A673 (cell line): ENCODE measurements at regions not wholly inside any gene's neighbourhood (a gene's known extent, or its start where the extent isn't known, plus 50 kb on each side); places are given as distances from the start of the nearest gene placed in this dataset.

Source experiments
- BruUV-seq: library from RNA; stranded (reverse); fragments of 400-500 nt; replicated peaks from 2 replicates; lab custom pipeline; 2021; lab: Mats Ljungman, UMichigan
- CTCF ChIA-PET: fragments of 300-600 bp; sonication (Branson Sonifier 250); formaldehyde crosslinking; loops from one replicate; lab custom pipeline; 2022; ENCODE audit warnings: antibody characterized with exemption; lab: Charles Lee
- POLR2A ChIA-PET: fragments of 300-600 bp; sonication (Branson Sonifier 250); formaldehyde crosslinking; loops from one replicate; lab custom pipeline; 2022; ENCODE audit warnings: antibody characterized with exemption; ENCODE audit not compliant: low non-redundant PET; lab: Charles Lee
- DNase-seq: peaks from one replicate; pipeline ENCODE4 v3.0.0-alpha.2; 2015; ENCODE audit warnings: low spot score
- H3K27ac ChIP-seq: fragments of 200-600 bp; sonication (generic); 2 replicates; pipeline ENCODE4 v1.5.1; 2016; ENCODE audit warnings: mixed run types, low read depth, mild to moderate bottlenecking, mixed read lengths, antibody characterized with exemption, low read length; ENCODE audit not compliant: poor library complexity, severe bottlenecking
- H3K27me3 ChIP-seq: fragments of 200-600 bp; sonication (generic); replicated peaks from 2 replicates; pipeline ENCODE4 v1.6.1; 2017; ENCODE audit warnings: mixed run types, low read depth, mild to moderate bottlenecking, mixed read lengths, antibody characterized with exemption, low read length; ENCODE audit not compliant: insufficient read depth, poor library complexity
- H3K36me3 ChIP-seq: fragments of 200-600 bp; sonication (generic); 2 replicates; pipeline ENCODE4 v1.6.1; 2016; ENCODE audit warnings: mixed run types, mild to moderate bottlenecking, mixed read lengths, antibody characterized with exemption, low read length; ENCODE audit not compliant: insufficient read depth, poor library complexity, severe bottlenecking
- H3K4me1 ChIP-seq: fragments of 200-600 bp; sonication (generic); 2 replicates; pipeline ENCODE4 v1.6.1; 2017; ENCODE audit warnings: mixed run types, mild to moderate bottlenecking, mixed read lengths, antibody characterized with exemption, low read length; ENCODE audit not compliant: insufficient read depth, poor library complexity, severe bottlenecking
- H3K4me3 ChIP-seq: fragments of 200-600 bp; sonication (generic); 2 replicates; pipeline ENCODE4 v1.5.1; 2016; ENCODE audit warnings: low read depth, mixed run types, mild to moderate bottlenecking, mixed read lengths, low read length; ENCODE audit not compliant: poor library complexity, severe bottlenecking
- H3K9me3 ChIP-seq: fragments of 200-600 bp; sonication (generic); 2 replicates; pipeline ENCODE4 v1.6.1; 2016; ENCODE audit warnings: mixed run types, low read depth, mild to moderate bottlenecking, mixed read lengths, antibody characterized with exemption, low read length; ENCODE audit not compliant: poor library complexity, severe bottlenecking
- EZH2 ChIP-seq: fragments of 200-600 bp; sonication (generic); IDR thresholded peaks from 2 replicates; pipeline ENCODE4 v1.6.1; 2017; ENCODE audit warnings: borderline replicate concordance, low read depth, mild to moderate bottlenecking, mixed read lengths, antibody characterized with exemption, low read length; ENCODE audit not compliant: poor library complexity, severe bottlenecking
- intact Hi-C: fragments of 100-400 bp; cut with micrococcal nuclease; formaldehyde crosslinking; loops from one replicate; pipeline ENCODE4 v1.10.0; 2022; ENCODE audit not compliant: unreplicated experiment
- TF ChIP-seq, protein P1 (sequence below): fragments of 300-800, 200-600 bp; sonication (generic); conservative IDR thresholded peaks from 2 replicates; pipeline ENCODE4 v1.5.1; 2017; ENCODE audit warnings: low read depth, mild to moderate bottlenecking, antibody characterized with exemption, low read length, moderate library complexity, mixed read lengths

DNA sequence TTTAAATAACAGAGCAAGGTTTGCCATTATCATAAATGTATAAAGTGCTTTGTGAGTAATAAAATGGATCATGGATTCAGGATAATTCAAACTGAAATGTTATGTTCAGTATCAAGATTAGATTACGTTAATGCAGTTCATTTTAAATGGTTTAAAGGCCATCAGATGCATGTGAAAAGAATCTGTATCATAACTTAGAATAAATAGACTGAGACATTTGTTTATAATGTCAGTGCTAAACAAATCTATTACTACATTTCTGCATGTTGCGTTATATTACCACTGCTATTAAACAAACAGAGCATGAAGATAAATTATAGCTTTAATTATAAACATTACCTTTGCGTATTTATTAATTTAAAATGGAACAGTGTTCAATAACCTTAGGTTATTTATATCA, 160.2 kb downstream of the TOX3 start:
- no peak for DNase-seq
- no peak for TF ChIP-seq EZH2
- TF ChIP-seq, protein P1, sequence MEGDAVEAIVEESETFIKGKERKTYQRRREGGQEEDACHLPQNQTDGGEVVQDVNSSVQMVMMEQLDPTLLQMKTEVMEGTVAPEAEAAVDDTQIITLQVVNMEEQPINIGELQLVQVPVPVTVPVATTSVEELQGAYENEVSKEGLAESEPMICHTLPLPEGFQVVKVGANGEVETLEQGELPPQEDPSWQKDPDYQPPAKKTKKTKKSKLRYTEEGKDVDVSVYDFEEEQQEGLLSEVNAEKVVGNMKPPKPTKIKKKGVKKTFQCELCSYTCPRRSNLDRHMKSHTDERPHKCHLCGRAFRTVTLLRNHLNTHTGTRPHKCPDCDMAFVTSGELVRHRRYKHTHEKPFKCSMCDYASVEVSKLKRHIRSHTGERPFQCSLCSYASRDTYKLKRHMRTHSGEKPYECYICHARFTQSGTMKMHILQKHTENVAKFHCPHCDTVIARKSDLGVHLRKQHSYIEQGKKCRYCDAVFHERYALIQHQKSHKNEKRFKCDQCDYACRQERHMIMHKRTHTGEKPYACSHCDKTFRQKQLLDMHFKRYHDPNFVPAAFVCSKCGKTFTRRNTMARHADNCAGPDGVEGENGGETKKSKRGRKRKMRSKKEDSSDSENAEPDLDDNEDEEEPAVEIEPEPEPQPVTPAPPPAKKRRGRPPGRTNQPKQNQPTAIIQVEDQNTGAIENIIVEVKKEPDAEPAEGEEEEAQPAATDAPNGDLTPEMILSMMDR = no peak
- intact Hi-C loops = no loop called here
- Histone ChIP-seq H3K9me3 (no peaks in the 10 kb centered on the region), H3K4me1 (no peaks in the 10 kb centered on the region), H3K36me3 (no peaks in the 10 kb centered on the region), H3K27ac (no peak overlapping the region), H3K27me3 (peaks cover 17% of the 10 kb centered on the region), H3K4me3 (no peak overlapping the region)
- POLR2A ChIA-PET = no interaction called here
- CTCF ChIA-PET = no interaction called here
- BruUV-seq = no TSS peak

DNA sequence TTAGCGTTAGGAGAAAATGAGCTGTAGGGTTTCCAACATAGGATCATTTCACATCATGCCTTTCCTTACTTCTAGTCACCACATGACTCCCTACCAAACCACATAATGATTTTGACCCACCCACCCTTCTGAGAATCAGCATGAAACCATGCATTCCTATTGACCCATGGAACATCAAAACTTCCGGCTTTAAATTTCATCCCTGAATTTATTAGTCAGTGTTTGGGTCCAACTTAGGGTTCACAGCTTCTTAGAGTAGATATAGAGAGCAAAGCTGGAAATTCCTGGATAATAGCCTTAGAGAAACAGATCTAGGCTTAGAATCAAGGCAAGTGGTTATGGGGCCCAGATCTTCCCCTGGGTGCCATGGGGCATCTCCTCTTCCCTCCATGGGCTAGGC, 162.6 kb downstream of the TOX3 start:
- Histone ChIP-seq H3K4me1 (no peaks in the 10 kb centered on the region), H3K27ac (no peak overlapping the region), H3K4me3 (no peak overlapping the region), H3K9me3 (no peaks in the 10 kb centered on the region), H3K36me3 (no peaks in the 10 kb centered on the region), H3K27me3 (peaks cover 10% of the 10 kb centered on the region)
- intact Hi-C loops = no loop called here
- peak; percentile 29 for DNase-seq
- ChIA-PET CTCF (no interaction called here), POLR2A (no interaction called here)
- TF ChIP-seq EZH2 = no peak
- TF ChIP-seq, protein P1 = no peak
- BruUV-seq = no TSS peak

DNA sequence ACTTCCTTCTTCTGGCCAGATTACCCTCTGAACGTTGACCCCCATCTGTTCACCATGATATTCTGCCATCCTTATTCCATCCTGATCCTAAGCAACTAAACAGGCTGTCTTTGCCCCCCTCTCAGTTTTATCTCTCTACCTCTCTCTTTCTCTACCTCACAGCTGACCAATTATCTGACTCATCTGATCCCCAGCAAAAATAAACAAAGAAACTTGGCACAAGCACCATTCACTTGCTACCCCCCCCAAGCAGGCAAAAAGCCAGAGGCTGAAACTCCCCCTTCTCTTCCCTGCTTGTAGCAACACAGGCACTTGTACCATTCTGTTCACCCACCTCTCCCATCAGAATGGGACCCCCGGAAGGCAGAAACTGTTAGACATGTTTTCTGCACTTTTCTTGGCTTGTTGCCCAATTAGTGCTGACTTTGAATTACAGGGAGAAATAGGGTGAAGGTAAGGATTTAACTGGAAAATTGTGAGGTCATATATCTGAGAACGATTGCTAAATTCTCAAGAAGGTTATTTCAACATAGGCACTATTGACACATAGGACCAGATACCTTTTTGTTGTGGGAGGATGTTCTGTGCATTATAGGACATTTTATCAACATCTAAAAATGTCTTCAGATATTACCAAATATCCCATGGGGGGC, 163.2 kb downstream of the TOX3 start:
- peaks cover 10% of the 10 kb centered on the region for H3K27me3 ChIP-seq
- TF ChIP-seq, protein P1 = no peak
- no peak for TF ChIP-seq EZH2
- intact Hi-C loops = no loop called here
- H3K4me1 ChIP-seq = no peaks in the 10 kb centered on the region
- DNase-seq = no peak
- H3K9me3 ChIP-seq = no peaks in the 10 kb centered on the region
- ChIA-PET CTCF (no interaction called here), POLR2A (no interaction called here)
- BruUV-seq = no TSS peak
- H3K27ac ChIP-seq = no peak overlapping the region
- H3K4me3 ChIP-seq = no peak overlapping the region
- no peaks in the 10 kb centered on the region for H3K36me3 ChIP-seq
